ENCODE measurements at regions not wholly inside any gene's neighbourhood (a gene's known extent, or its start where the extent isn't known, plus 50 kb on each side); places are given as distances from the start of the nearest gene placed in this dataset.

DNA sequence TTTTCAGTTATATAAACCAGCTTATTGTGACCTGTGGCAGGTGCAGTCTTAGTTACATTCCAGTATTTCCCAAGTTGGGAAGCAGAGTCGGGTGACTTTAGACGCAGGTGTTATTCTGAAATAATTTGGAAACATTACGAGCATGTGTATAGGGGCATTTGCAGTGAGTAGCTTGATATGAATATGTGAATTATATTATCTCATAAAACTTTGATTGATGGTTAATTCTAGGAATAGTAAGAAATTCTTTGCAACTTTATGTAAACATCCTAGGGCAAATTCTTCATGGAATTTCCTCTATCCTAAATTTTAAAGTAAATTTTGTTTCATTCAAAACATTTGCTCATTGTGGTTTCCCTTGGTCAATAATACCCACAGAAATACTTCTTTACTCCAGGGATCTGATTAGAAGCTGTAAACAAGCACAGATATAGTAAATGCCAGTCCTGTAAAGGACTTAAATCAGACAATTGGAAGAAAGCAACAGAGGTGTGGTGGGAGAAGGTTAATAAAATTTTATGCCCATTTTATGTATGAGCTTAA, 580.6 kb upstream of the CDH2 start:
- no peak for TF ChIP-seq EZH2phosphoT487 (IDR thresholded peaks at IDR 0.05; ENCODE audit: borderline replicate concordance, low read length)
- TF ChIP-seq, protein P1, sequence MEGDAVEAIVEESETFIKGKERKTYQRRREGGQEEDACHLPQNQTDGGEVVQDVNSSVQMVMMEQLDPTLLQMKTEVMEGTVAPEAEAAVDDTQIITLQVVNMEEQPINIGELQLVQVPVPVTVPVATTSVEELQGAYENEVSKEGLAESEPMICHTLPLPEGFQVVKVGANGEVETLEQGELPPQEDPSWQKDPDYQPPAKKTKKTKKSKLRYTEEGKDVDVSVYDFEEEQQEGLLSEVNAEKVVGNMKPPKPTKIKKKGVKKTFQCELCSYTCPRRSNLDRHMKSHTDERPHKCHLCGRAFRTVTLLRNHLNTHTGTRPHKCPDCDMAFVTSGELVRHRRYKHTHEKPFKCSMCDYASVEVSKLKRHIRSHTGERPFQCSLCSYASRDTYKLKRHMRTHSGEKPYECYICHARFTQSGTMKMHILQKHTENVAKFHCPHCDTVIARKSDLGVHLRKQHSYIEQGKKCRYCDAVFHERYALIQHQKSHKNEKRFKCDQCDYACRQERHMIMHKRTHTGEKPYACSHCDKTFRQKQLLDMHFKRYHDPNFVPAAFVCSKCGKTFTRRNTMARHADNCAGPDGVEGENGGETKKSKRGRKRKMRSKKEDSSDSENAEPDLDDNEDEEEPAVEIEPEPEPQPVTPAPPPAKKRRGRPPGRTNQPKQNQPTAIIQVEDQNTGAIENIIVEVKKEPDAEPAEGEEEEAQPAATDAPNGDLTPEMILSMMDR (IDR thresholded peaks at IDR 0.05; ENCODE audit: low read depth, low read length, poor library complexity, severe bottlenecking), result no peak
- Histone ChIP-seq H3K79me2 (ENCODE audit: control insufficient read depth, low read length) (no peaks in the 10 kb centered on the region), H3F3A (ENCODE audit: control insufficient read depth, insufficient read depth) (no peaks in the 10 kb centered on the region), H3K27ac (ENCODE audit: low read depth, low read length) (no peak overlapping the region), H3K4me2 (ENCODE audit: low read length) (no peak overlapping the region), H3K9me3 (ENCODE audit: control insufficient read depth, insufficient read depth, low read length) (no peaks in the 10 kb centered on the region), H3K4me1 (ENCODE audit: control insufficient read depth, low read length) (no peaks in the 10 kb centered on the region), H3K36me3 (ENCODE audit: control insufficient read depth, low read length) (no peaks in the 10 kb centered on the region), H3K9me2 (replicated peaks; ENCODE audit: control insufficient read depth, low read length) (no peaks in the 10 kb centered on the region), H4K20me1 (ENCODE audit: control insufficient read depth, insufficient read depth, low read depth, low read length) (no peaks in the 10 kb centered on the region), H3K4me3 (ENCODE audit: low read length) (no peak overlapping the region), H3K27me3 (ENCODE audit: control insufficient read depth, low read length) (no peaks in the 10 kb centered on the region)

DNA sequence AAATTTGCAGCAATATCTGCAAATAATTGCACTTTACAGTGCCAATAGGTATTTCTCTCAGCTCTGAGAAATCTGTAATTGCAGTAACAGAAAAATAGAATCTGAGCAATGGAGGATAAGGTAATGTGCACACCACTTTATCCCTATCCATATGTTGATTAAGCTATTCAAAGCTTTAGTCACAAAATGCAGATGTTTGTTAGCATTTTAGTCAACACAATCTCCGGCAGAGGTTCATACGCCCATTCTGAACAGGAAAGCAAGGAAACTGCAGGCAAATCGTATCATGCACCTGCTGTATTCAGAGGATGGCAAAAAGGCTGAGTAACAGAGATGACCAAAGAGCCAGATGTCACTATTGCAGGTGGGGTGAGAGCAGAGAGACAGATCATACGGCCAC, 566.2 kb upstream of the CDH2 start:
- Histone ChIP-seq H3K4me1 (ENCODE audit: control insufficient read depth, low read length) (no peaks in the 10 kb centered on the region), H3K27me3 (ENCODE audit: control insufficient read depth, low read length) (no peaks in the 10 kb centered on the region)

DNA sequence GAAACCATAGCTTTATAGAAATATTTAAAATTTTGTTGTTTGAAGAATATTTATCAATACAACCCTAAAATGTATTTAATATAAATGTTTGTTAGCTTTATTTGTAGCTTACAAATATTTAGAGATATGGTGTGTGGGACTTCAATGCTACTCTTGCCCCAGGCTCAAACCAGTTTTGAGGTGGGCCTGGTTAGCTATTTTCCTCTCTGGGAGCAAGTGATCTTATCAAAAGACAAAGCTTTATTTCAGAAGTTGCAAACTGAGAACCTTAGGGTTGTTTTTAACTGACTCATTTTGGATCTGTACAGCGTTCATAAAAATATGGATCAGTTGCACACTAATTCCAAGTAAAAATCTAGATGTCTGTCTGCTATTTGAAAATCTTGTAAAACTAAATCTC, 563.6 kb upstream of the CDH2 start:
- H3K79me2 ChIP-seq (ENCODE audit: control insufficient read depth, low read length), result no peaks in the 10 kb centered on the region
- no peak for TF ChIP-seq EZH2phosphoT487 (IDR thresholded peaks at IDR 0.05; ENCODE audit: borderline replicate concordance, low read length)
- TF ChIP-seq, protein P1 (IDR thresholded peaks at IDR 0.05; ENCODE audit: low read depth, low read length, poor library complexity, severe bottlenecking), result no peak
- H3K4me1 ChIP-seq (ENCODE audit: control insufficient read depth, low read length), result no peaks in the 10 kb centered on the region
- no peaks in the 10 kb centered on the region for H3K27me3 ChIP-seq (ENCODE audit: control insufficient read depth, low read length)
- H3K36me3 ChIP-seq (ENCODE audit: control insufficient read depth, low read length), result no peaks in the 10 kb centered on the region
- no peak overlapping the region for H3K4me3 ChIP-seq (ENCODE audit: low read length)
- H3K4me2 ChIP-seq (ENCODE audit: low read length), result no peak overlapping the region
- no peaks in the 10 kb centered on the region for H3K9me2 ChIP-seq (replicated peaks; ENCODE audit: control insufficient read depth, low read length)
- no peaks in the 10 kb centered on the region for H4K20me1 ChIP-seq (ENCODE audit: control insufficient read depth, insufficient read depth, low read depth, low read length)
- H3K27ac ChIP-seq (ENCODE audit: low read depth, low read length), result no peak overlapping the region
- H3K9me3 ChIP-seq (ENCODE audit: control insufficient read depth, insufficient read depth, low read length), result no peaks in the 10 kb centered on the region
- H3F3A ChIP-seq (ENCODE audit: control insufficient read depth, insufficient read depth), result no peaks in the 10 kb centered on the region

More for the DNA sequence above, 566.2 kb upstream of the CDH2 start:
- H4K20me1 ChIP-seq (ENCODE audit: control insufficient read depth, insufficient read depth, low read depth, low read length), result no peaks in the 10 kb centered on the region
- no peaks in the 10 kb centered on the region for H3K9me3 ChIP-seq (ENCODE audit: control insufficient read depth, insufficient read depth, low read length)
- no peaks in the 10 kb centered on the region for H3F3A ChIP-seq (ENCODE audit: control insufficient read depth, insufficient read depth)
- no peaks in the 10 kb centered on the region for H3K9me2 ChIP-seq (replicated peaks; ENCODE audit: control insufficient read depth, low read length)
- H3K27ac ChIP-seq (ENCODE audit: low read depth, low read length), result no peak overlapping the region
- no peak for TF ChIP-seq EZH2phosphoT487 (IDR thresholded peaks at IDR 0.05; ENCODE audit: borderline replicate concordance, low read length)
- TF ChIP-seq, protein P1 (IDR thresholded peaks at IDR 0.05; ENCODE audit: low read depth, low read length, poor library complexity, severe bottlenecking), result no peak
- H3K4me3 ChIP-seq (ENCODE audit: low read length), result no peak overlapping the region
- H3K79me2 ChIP-seq (ENCODE audit: control insufficient read depth, low read length), result no peaks in the 10 kb centered on the region
- H3K36me3 ChIP-seq (ENCODE audit: control insufficient read depth, low read length), result no peaks in the 10 kb centered on the region
- H3K4me2 ChIP-seq (ENCODE audit: low read length), result no peak overlapping the region

Measured in DOHH2 (cell line).